ENCODE measurements at regions not wholly inside any gene's neighbourhood (a gene's known extent, or its start where the extent isn't known, plus 50 kb on each side); places are given as distances from the start of the nearest gene placed in this dataset.
"Not testable (repeated sequence)": the region's sequence is repeated elsewhere in the genome, so short reads cannot be mapped to it uniquely, and the experiment has no call there.

GRCh38 chr1:220425852-220426251 lies 102.1 kb upstream of the MARK1 start:
- H3K27me3 ChIP-seq (ENCODE audit: insufficient read depth in 3 of 3, low read length in 2 of 3), result no peaks in the 10 kb centered on the region
- H3K4me3 ChIP-seq, result no peak overlapping the region
- H3K9me3 ChIP-seq, result no peaks in the 10 kb centered on the region
- ATAC-seq, result no peak
- 91 to 100% (median 94%) methylated on average over 1 of the region's 1 CpG for WGBS, 3 donors
- intact Hi-C loops (cut with DNase I), result no loop called here
- DNase-seq, result no peak
- no peaks in the 10 kb centered on the region for H3K36me3 ChIP-seq (ENCODE audit: insufficient read depth in 1 of 2, low read depth in 1 of 2)
- H3K27ac ChIP-seq, result no peak overlapping the region
- TF ChIP-seq, protein P1, sequence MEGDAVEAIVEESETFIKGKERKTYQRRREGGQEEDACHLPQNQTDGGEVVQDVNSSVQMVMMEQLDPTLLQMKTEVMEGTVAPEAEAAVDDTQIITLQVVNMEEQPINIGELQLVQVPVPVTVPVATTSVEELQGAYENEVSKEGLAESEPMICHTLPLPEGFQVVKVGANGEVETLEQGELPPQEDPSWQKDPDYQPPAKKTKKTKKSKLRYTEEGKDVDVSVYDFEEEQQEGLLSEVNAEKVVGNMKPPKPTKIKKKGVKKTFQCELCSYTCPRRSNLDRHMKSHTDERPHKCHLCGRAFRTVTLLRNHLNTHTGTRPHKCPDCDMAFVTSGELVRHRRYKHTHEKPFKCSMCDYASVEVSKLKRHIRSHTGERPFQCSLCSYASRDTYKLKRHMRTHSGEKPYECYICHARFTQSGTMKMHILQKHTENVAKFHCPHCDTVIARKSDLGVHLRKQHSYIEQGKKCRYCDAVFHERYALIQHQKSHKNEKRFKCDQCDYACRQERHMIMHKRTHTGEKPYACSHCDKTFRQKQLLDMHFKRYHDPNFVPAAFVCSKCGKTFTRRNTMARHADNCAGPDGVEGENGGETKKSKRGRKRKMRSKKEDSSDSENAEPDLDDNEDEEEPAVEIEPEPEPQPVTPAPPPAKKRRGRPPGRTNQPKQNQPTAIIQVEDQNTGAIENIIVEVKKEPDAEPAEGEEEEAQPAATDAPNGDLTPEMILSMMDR (IDR thresholded peaks at IDR 0.05), result no peak
- H3K4me1 ChIP-seq, result no peaks in the 10 kb centered on the region

DNA sequence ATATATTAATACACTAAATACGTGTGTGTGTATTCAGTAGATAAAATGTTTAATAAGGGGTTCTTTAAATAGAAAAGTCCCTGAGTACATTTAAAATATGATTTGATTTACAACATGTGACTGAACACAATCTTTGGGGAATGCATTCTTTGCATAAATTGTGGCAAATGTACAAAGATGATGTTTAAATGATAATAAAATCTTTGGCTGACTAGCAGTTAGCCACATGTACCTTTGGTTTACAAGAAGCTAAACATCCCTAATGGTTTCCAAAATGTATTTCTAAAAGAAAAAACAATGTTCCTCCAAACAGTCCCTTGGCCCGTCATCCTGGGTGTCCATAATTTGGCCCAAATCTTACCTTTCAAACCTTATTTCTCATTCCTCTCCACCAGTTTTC lies 106.4 kb upstream of the MARK1 start:
- no peaks in the 10 kb centered on the region for H3K4me1 ChIP-seq
- H3K36me3 ChIP-seq (ENCODE audit: insufficient read depth in 1 of 2, low read depth in 1 of 2), result no peaks in the 10 kb centered on the region
- no peaks in the 10 kb centered on the region for H3K9me3 ChIP-seq
- no peaks in the 10 kb centered on the region for H3K27me3 ChIP-seq (ENCODE audit: insufficient read depth in 3 of 3, low read length in 2 of 3)
- intact Hi-C loops (cut with DNase I), result no loop called here
- WGBS, 3 donors, result 64 to 68% (median 66%) methylated on average over 2 of the region's 2 CpGs
- H3K27ac ChIP-seq, result no peak overlapping the region
- TF ChIP-seq, protein P1 (IDR thresholded peaks at IDR 0.05), result no peak
- no peak for ATAC-seq
- no peak overlapping the region for H3K4me3 ChIP-seq
- DNase-seq, result no peak

DNA sequence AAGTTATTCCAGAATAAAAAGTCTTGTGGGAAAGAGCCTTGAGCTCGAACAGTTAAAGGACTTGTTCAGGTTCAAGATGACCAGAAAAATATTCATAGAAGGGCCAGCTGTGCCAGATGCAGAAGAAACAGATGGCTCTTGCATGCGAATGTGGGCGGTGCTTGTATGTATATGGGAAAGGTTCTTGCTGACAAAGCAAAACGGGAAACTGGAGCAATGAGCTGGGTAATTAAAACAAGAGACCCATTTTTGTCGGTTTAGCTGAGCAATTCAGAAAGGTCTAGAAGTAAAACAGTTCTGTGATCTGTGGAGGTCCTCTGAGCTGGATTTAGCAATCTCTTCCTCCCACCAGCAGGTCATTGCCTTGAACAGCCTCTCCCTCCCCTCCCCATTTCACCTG lies 107.2 kb upstream of the MARK1 start:
- no peaks in the 10 kb centered on the region for H3K27me3 ChIP-seq (ENCODE audit: insufficient read depth in 3 of 3, low read length in 2 of 3)
- TF ChIP-seq, protein P1 (IDR thresholded peaks at IDR 0.05), result no peak
- no peak overlapping the region for H3K27ac ChIP-seq
- no peaks in the 10 kb centered on the region for H3K9me3 ChIP-seq
- intact Hi-C loops (cut with DNase I), result no loop called here
- ATAC-seq (no peak), DNase-seq (no peak)
- 29 to 37% (median 30%) methylated on average over 5 of the region's 5 CpGs for WGBS, 3 donors
- H3K4me1 ChIP-seq, result no peaks in the 10 kb centered on the region
- no peak overlapping the region for H3K4me3 ChIP-seq
- H3K36me3 ChIP-seq (ENCODE audit: insufficient read depth in 1 of 2, low read depth in 1 of 2), result no peaks in the 10 kb centered on the region

DNA sequence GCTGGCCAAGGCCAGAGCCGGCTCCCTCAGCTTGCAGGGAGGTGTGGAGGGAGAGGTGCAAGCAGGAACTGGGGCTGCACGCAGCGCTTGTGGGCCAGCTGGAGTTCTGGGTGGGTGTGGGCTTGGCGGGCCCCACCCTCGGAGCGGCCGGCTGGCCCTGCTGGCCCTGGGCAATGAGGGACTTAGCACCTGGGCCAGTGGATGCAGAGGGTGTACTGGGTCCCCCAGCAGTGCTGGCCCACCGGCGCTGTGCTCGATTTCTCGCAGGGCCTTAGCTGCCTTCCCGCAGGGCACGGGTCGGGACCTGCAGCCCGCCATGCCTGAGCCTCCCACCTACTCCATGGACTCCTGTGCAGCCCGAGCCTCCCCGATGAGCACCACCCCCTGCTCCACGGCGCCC lies 115.6 kb upstream of the MARK1 start:
- DNase-seq; H3K36me3 ChIP-seq (ENCODE audit: insufficient read depth in 1 of 2, low read depth in 1 of 2); intact Hi-C loops (cut with DNase I); H3K9me3 ChIP-seq; H3K4me3 ChIP-seq; H3K27me3 ChIP-seq (ENCODE audit: insufficient read depth in 3 of 3, low read length in 2 of 3); H3K4me1 ChIP-seq; H3K27ac ChIP-seq; ATAC-seq: not testable (repeated sequence)
- 90 to 92% (median 90%) methylated on average over 11 to 19 of the region's 19 CpGs for WGBS, 3 donors

DNA sequence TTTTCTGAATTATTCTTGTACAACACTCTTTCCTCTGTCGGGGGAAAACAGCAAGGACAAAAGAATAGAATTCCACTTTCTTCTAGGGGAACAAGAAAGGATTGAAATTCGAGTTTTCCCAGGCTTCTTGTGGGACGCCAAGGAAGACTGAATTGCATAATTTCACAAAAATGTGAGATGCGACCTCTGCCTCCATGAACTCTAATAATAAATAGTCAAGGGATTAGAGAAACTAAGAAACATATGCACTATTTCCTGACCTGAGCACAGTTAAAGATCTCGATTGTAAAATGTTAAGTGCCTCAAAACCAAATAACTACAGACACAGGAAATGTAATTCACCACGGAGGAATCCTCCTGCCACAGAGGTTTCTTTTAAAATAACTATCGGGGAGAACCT lies 117.3 kb upstream of the MARK1 start:
- intact Hi-C loops (cut with DNase I), result no loop called here
- DNase-seq, result no peak
- Histone ChIP-seq H3K27me3 (ENCODE audit: insufficient read depth in 3 of 3, low read length in 2 of 3) (no peaks in the 10 kb centered on the region), H3K9me3 (no peaks in the 10 kb centered on the region), H3K4me3 (no peak overlapping the region), H3K4me1 (no peaks in the 10 kb centered on the region), H3K36me3 (ENCODE audit: insufficient read depth in 1 of 2, low read depth in 1 of 2) (no peaks in the 10 kb centered on the region), H3K27ac (no peak overlapping the region)
- WGBS, 3 donors, result 16 to 25% (median 18%) methylated on average over 7 of the region's 7 CpGs
- TF ChIP-seq, protein P1 (IDR thresholded peaks at IDR 0.05), result no peak
- no peak for ATAC-seq
